ENCODE measurements at regions not wholly inside any gene's neighbourhood (a gene's known extent, or its start where the extent isn't known, plus 50 kb on each side); places are given as distances from the start of the nearest gene placed in this dataset.

- no peak for DNase-seq
Observed at GRCh38 chr4:146998157-146998556, 52.5 kb upstream of the TTC29 start.

GRCh38 chr4:147003956-147004809 lies 58.5 kb upstream of the TTC29 start:
- DNase-seq = no peak

GRCh38 chr4:147006229-147006628 lies 60.6 kb upstream of the TTC29 start:
- DNase-seq = no peak

GRCh38 chr4:147009875-147010274 lies 64.2 kb upstream of the TTC29 start:
- DNase-seq = no peak

GRCh38 chr4:147011411-147011810 lies 65.7 kb upstream of the TTC29 start:
- DNase-seq = no peak

- DNase-seq = no peak
Observed at GRCh38 chr4:147012059-147012707, 66.5 kb upstream of the TTC29 start.

- DNase-seq = no peak
Observed at GRCh38 chr4:147014946-147015345, 69.3 kb upstream of the TTC29 start.

GRCh38 chr4:147015491-147015890 lies 69.8 kb upstream of the TTC29 start:
- DNase-seq = no peak

GRCh38 chr4:147017081-147017480 lies 71.4 kb upstream of the TTC29 start:
- no peak for DNase-seq

GRCh38 chr4:147019091-147019490 lies 73.4 kb upstream of the TTC29 start:
- DNase-seq = peak; percentile 34

- no peak for DNase-seq
Observed at GRCh38 chr4:147020456-147020855, 74.8 kb upstream of the TTC29 start.

- no peak for DNase-seq
Observed at GRCh38 chr4:147025042-147025441, 79.4 kb upstream of the TTC29 start.

- no peak for DNase-seq
Observed at GRCh38 chr4:147029296-147029695, 83.6 kb upstream of the TTC29 start.

GRCh38 chr4:147034372-147034771 lies 88.7 kb upstream of the TTC29 start:
- no peak for DNase-seq

GRCh38 chr4:147037069-147037468 lies 91.4 kb upstream of the TTC29 start:
- no peak for DNase-seq

- no peak for DNase-seq
Observed at GRCh38 chr4:147039976-147040575, 94.4 kb upstream of the TTC29 start.

- DNase-seq = no peak
Observed at GRCh38 chr4:147040874-147041273, 95.2 kb upstream of the TTC29 start.

- DNase-seq = no peak
Observed at GRCh38 chr4:147041376-147041775, 95.7 kb upstream of the TTC29 start.

GRCh38 chr4:147042046-147042445 lies 96.4 kb upstream of the TTC29 start:
- DNase-seq = no peak

- DNase-seq = no peak
Observed at GRCh38 chr4:147044241-147044640, 98.6 kb upstream of the TTC29 start.

GRCh38 chr4:147049946-147050345 lies 104.3 kb upstream of the TTC29 start:
- DNase-seq = no peak

GRCh38 chr4:147050356-147050765 lies 104.7 kb upstream of the TTC29 start:
- DNase-seq = no peak

GRCh38 chr4:147052361-147052760 lies 106.7 kb upstream of the TTC29 start:
- no peak for DNase-seq

- no peak for DNase-seq
Observed at GRCh38 chr4:147054228-147054872, 108.7 kb upstream of the TTC29 start.
